HG03439 (cell line): ENCODE measurements at regions not wholly inside any gene's neighbourhood (a gene's known extent, or its start where the extent isn't known, plus 50 kb on each side); places are given as distances from the start of the nearest gene placed in this dataset.
"Not testable (repeated sequence)": the region's sequence is repeated elsewhere in the genome, so short reads cannot be mapped to it uniquely, and the experiment has no call there.

Experiments used
- ATAC-seq: cut with Tn5 transposase; IDR thresholded peaks from one replicate; pipeline ENCODE4 v1.9.1; 2021; ENCODE audit warnings: mild to moderate bottlenecking, moderate library complexity; ENCODE audit not compliant: unreplicated experiment

DNA sequence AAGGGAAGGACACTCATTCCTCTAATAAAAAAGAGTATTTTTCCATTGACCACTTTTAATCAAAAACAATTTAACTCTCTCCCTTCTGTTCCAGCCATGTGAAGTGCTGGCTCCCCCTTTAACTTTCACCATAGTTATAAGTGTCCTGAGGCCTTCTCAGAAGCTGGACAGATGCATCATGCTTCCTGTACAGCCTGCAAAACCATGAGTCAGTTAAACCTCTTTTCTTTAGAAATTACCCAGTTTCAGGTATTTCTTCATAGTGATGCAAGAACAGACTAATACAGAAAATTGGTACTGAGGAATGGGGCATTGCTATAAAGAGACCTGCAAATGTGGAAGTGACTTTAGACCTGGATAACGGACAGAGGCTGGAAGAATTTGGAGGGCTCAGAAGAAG is 643.6 kb upstream of the DDX18 start:
- no peak for ATAC-seq

DNA sequence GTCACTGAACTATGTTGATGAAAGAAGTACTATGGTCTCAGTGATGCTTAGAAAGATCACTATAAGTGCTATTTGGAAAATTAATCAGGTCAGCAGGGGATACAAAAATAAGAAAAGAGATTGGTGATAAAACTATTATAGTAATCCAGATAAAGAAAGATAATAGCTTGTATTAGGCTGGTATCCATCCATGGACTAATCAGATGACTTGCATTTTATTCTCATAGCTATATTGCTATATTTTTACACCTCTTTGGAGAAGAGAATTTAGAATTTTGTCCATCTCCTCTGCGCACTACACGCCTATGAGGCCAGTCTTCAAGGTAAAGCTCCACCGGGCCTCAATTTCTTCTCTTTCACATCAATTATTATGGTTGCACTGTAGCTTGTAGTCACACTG is 635.1 kb upstream of the DDX18 start:
- ATAC-seq: no peak

DNA sequence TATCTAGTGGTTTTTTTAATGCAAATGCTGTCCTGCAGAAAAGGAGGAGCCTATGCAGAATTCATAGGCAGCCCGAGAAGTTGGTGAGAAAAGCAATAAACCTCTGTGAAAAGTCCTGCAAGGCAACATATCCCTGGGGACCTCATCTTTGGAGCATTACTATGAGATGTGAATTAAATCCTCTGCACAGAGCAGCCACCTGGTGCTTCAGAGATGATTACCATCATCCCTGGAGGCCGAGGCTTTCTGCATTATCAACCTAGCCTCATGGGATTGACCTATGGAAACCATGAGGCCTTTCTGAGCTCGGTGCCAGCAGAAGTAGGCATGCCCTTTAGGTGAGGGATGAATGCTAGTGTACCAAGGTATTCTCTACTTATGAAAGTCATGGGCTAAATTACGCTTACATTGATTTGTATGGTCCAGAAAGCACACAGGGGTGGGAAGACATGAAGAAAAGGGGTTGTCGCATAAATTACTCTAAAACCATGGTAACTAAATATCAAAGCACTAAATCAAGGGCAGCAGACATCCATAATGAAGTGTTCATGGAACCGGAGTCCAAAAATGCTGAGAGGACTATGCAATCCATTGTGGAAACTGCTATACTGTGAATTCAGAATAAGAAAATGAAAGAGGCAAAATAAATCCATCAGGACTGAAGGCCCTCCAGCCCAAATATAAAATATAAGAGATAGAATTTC is 623.5 kb upstream of the DDX18 start:
- ATAC-seq: no peak

DNA sequence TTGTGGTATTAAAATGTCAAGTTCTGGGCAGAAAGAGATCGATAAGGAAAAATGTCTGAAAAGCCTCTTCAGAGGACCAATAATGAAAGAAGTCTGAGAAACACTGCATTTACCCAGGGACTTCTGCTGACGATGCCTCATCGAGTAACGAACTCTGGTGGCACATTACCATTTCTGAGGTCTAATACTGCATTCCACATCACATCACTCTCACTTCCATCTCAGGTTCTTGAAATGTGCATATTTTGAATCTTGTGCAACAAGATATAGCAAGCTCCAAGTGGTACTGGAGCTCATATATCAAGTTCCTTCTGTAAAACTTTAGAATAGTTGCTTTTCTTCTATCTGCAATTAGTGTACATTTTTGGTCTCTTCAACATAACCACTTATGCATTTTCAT is 619.1 kb upstream of the DDX18 start:
- no peak for ATAC-seq

DNA sequence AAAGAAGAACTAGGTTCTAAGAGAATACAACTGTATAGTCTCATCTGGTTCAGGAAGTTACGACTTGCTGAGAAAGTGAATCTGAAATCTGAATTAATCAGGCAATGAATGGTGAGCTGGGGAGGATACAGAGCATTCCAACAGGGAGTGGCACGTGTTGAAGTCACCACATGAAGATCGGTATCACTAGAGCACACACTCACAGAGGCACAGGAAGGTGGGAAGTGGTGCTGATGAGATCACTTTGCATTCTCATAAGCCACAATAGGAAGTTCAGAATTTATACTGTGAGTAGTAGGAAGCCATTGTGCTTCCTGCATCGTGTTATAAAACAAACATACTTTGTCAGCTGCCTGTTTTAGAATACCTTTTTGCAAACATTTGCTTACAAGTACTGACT is 615.0 kb upstream of the DDX18 start:
- no peak for ATAC-seq

DNA sequence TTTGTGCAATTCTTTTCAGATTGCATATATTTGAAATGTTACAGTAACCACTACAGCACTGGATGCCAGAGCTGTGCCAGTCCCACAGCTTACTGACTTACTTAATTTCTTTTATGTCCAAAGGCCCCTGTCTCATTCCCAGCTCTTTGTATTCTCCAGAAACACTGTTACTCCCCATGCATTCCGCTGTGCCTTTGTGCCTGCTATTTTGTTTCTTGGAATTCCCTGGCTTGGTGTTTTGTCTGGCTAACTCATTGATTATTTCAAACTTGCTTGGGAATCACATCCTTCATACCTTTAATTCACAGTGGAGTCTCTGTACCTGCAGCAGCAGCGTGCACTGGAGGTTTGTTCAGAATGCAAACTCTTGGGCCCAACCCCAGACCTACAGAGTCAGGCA is 601.9 kb upstream of the DDX18 start:
- ATAC-seq: no peak

DNA sequence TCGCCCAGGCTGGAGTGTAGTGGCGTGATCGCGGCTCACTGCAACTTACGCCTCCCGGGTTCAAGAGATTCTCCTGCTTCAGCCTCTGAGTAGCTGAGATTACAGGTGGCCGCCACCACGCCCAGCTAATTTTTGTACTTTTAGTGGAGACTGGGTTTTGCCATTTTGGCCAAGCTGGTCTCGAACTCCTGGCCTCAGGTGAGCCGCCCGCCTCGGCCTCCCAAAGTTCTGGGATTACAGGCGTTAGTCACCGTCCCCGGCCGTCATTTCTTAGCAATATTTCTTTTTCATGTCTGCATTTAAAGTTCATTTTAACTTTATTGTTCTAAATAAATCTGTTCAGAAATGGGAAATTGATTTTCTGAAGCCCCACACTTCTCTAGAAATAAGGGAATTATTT is 597.3 kb upstream of the DDX18 start:
- ATAC-seq: no peak

DNA sequence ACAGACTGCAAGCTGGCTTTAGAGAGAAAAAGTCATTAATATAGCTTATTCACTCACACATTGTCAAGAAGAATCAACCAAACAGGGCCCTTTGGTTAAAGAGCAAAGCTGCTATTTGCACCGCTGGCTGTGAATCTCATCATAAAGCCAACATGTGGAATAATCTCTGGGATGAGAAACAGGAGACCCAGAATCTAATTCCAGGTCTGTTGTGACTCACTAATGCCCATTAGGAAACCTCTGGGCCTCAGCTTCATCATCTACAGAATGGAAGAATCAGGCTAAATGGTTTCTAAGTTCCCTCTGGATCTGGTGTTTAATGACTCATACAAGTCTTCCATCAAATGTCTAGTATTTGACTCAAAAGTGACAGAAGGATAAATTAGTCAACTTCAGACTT is 591.7 kb upstream of the DDX18 start:
- ATAC-seq: no peak

DNA sequence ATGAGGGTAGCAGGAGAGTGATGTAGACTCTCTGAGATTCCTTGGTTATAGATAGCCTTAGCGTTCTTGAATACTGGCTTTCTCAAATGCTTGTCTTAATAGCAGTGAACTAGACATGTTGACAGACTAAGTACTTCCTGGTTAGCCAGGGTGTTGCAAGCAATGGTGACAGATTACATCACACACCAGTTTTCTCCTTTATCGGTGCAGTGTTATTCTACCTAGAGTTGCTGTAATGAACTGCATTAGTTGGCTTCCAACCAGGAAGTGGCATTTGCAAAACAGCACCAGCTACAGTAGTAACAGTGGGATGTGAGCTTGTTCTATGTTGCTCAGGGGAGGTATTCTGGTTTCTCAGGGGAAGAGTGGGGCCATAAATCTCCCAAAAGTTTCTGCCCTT is 582.2 kb upstream of the DDX18 start:
- ATAC-seq: no peak

DNA sequence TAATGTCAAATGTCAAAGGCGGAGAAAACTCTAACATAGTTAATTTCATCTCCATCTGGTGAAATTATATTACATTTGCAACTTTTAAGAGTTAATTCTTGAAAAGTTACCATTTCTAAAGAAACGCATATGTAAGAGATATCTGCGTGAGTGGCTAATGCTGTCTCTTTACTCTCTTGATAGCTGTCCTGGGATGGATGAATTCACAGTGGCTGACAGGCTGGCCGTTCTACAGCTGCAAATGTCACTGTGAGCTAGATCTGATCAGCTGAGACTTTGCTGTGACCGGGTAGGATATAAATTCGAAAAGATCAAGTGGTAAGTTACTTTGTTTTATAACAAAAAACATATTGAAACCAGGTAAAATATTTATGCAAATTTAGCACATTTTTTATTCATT is 557.1 kb upstream of the DDX18 start:
- no peak for ATAC-seq

DNA sequence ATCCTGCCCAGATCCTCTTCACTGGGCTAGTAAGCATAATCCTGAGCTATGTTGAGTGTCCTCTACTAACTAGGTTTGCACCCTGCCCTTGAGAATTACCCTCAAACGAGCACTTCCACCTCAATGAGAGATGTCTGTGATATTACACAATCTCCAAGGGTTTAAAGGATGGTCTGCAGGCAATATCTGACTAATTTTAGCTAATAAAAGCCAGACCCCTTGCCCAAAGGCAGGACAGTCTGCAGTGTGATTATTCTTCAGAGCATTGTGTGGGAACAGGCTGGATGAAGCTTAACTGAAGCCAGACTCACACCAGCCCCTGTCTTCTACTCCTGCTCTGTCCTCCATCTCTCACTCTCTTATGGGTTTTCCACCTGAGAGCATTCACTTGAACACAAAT is 544.9 kb upstream of the DDX18 start:
- ATAC-seq: no peak

DNA sequence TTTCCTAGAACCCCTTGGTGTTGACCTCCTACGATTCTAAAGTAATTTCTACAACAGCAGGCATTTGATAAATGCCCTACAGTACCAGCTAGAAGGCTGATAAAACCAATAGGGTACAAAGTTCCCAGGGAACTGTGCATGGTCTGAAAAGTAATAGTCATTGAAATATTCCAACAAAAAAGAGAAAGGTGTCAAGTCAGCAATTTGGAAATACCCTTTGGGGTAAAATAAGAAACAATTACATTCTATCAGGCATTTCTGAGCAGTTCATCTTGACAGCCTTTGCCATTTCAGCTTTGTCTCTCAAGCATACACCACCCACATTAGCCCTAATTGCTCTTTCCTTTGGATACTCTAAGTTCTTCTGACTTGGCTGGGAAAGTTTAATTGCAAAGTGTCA is 542.9 kb upstream of the DDX18 start:
- ATAC-seq: no peak

DNA sequence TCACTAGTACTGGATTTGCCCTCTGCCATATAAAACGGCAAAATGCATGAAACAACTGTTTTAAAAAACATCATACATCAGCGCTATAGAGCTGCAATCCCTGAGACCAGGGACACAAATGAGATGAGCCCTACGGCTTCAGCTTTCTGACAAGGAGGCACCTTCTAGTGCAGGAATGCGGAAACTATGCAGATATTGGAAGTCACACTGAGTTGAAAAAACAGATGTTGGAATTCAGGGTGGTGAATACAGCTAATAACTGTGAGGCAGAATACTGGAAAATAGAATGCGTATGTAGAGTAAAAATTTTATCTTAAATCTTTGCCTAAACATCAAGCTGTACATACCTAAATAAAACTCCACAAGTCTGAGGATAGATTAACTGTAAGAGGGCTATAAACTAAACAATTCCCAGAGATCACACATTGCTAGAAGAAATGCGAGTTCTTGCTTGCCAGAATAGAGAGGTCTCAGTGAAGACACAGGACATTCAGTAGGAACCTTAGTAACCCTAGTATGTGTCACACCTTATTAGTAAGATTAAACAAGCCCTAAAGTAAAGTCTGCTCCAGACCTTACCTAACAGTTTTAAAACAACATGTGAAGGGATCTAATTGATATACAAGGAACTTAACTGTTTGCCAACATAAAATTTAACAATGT is 541.4 kb upstream of the DDX18 start:
- no peak for ATAC-seq

DNA sequence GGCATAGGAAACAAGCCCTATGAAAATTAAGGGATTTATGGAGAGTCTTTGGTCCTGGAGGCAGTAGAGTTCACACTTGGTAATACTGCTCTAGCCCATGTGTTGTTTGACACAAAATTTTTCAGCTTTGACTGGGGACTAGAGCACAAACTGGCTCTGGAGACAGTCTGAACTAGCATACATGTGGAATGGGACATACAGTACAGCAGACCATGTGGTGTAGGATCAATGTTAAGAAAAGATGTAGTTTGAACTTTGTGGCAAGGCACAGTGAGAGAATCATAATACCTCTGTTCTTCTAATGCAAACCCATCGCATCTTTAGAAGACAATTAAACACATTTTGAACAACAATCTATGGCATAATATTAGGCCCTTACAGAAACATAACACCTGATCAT is 521.5 kb upstream of the DDX18 start:
- no peak for ATAC-seq

DNA sequence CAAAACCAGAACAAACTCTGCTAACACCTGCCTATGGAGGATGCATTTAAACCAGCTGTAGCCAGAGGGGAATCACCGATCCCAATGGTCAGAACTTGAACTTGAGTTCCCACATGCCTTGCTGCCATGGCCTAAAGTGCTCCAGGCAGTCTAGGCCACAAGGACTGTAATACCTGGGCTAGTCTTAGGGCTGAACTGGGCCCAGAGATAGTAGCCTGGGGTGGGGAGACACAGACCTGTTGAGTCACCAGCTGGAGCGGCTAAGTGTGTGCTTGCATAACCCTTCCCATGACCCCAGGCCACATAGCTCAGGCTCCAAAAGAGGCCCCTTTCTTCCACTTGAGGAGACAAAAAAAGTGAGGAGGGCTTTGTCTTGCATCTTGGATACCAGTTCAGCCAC is 515.0 kb upstream of the DDX18 start:
- no peak for ATAC-seq

DNA sequence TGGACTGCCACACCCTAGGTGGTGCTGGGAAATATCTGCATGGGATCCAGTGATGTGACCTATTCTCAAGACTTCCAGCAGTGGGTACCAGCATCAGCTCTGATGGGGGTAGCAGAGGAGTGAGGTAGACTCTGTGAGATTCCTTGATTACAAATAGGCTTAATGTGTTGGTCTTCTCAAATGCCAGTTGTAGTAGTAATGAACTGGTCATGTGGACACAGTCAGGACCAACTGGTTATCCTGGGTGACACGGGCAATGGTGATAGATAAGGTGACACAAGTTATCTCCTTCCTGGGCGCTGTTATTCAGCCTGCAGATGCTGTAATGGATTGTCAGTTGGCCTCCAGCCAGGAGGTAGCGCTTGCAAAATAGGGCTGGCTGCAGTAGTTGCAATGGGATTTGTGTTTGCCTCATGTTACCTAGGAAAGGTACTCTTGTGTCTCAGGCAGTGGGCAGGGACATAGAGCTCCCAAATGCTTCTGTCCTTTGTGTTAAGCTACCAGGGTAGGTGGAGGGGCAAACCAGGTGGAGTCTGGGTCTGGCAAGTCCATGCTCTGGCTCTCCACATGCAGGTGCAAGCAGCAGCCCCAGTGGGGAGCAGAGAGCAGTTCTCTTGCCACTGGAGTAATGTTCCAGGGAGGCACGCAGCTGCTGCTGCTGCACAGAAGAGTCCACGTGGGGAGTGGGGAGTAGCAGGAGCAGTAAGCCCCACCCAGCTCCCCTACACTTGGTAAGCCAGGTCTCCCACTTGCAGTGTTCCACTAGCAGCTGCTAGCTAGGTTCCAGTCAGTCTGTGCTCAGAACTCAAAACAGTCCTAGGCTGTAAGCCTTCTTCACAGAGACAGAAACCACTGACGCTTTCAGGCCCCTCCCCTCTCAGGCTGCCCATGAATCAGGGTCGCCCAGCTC is 505.4 kb upstream of the DDX18 start:
- no peak for ATAC-seq

DNA sequence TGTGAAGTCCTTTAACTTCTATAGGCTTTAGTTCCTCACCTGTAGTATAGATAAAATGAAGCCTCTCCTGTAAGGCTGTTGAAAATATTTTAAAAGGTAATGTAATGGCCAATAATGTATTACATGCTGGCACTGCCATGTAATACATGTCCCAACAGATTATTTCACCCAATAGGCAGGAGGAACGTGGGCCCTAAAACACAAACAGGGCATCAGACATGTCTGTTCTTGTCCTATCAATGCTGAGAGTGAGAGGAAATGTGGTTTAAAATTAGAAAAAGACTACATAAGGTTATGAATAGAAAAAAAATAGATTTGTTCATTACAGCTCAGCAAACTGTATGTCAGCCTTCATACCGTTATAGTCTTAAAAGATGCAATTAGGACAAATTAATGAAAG is 492.7 kb upstream of the DDX18 start:
- ATAC-seq: no peak

DNA sequence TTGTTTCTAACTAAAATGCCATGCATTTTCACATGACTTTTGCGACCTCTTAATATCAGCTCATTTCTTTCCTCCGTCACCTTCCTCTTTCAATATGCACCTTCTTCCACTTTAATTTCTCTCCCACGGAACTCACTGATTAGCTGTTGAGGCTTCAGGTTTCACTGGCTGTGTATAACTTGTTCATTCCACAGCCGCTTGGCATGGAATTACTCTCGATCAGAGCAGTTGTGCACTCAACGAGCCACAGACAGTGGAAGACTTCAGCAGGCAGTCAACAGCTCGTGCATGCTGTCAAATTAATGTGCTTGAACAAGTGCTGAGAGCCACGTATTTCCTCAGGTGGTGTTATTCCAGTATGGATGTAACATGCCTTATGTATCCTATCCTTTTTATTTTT is 491.2 kb upstream of the DDX18 start:
- ATAC-seq: no peak

DNA sequence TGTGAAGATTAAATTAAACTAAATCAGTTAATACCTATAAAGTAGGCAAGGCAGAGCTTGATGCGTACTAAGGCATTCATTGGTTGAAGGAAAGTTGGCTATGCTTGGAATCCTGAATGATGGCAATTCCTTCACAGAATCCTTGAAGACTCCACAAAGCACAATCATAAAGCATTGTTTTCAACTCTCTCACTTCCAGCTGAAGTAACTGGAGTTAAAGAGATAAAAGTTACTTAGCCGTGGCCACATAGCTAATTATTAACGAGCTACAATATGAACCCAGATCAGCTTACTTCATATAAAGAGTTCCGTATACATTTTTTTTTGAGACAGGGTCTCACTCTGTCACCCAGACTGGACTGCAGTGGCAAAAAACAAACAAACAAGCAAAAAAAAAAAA is 483.9 kb upstream of the DDX18 start:
- no peak for ATAC-seq

DNA sequence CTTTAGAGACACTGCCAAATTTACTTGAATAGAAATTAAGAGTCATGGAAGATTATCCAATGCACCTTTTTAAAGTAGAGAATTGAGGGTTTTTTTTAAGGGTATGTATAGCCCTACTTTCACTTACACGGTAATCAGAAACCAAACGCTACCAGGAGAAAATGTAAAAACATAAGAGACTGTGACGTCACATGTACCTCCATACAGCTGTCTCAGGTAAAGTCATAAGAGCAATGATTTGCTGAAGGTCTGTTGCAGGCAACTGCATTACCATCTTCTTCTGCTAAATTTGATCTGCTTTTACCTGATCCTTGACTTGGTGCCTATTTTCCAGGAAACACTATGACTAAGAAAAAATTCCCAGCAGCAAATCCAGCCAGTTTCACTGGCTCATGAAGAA is 478.5 kb upstream of the DDX18 start:
- ATAC-seq: no peak

DNA sequence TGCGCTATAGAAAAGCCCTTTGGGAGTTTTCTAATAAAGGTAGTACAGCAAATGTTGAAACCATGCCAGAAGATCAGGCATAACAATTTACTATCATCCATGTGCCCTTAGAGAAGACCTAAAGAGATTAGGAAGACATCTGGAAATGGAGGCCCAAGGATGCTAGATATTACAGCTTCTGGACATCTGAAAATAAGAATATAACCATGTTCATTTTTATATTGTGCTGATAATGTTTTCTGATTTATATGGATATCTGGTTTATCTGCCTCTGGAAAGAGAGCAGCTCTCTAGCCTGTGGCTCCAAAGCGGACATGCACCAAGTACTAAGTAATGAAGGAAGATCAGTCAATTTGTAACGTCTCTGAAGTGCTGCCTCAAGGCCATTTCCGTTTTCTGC is 478.0 kb upstream of the DDX18 start:
- no peak for ATAC-seq

DNA sequence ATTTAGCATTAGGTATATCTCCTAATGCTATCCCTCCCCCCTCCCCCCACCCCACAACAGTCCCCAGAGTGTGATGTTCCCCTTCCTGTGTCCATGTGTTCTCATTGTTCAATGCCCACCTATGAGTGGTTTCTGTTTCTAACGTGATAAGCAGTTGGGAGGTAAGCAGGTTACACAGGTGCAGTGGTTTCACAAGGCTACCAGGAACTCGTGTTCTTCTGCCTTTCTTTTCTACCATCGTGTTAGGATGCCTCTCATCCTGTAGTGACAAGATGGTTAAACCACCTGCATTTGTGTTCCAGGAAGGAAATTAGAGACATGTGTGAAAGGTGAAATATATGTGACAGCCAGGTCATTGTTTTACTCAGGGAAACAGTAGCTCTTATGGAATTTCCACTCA is 476.5 kb upstream of the DDX18 start:
- not testable (repeated sequence) for ATAC-seq
